ENCODE measurements at regions not wholly inside any gene's neighbourhood (a gene's known extent, or its start where the extent isn't known, plus 50 kb on each side); places are given as distances from the start of the nearest gene placed in this dataset.

GRCh38 chr19:27777726-27778125 lies 1435.2 kb downstream of the UQCRFS1 start:
- no peak for TF ChIP-seq CTCF (tag by site-specific recombination; IDR thresholded peaks at IDR 0.05)
- no peak for TF ChIP-seq ZNF76 (tag by site-specific recombination; IDR thresholded peaks at IDR 0.05; ENCODE audit: borderline replicate concordance, low read depth)
